HCT116 (cell line): ENCODE measurements at regions not wholly inside any gene's neighbourhood (a gene's known extent, or its start where the extent isn't known, plus 50 kb on each side); places are given as distances from the start of the nearest gene placed in this dataset.

Source experiments
- ATAC-seq: fragments of 200-7000 bp; cut with Tn5 transposase; 2 replicates; pipeline ENCODE4 v1.9.1; 2020; ENCODE audit warnings: mild to moderate bottlenecking, moderate library complexity
- BruUV-seq: library from RNA; stranded (reverse); fragments of 400-500 nt; replicated peaks from 2 replicates; lab custom pipeline; 2021; lab: Mats Ljungman, UMichigan
- CTCF ChIA-PET: fragments of 300-600 bp; sonication (Branson Sonifier 250); formaldehyde crosslinking; loops from one replicate; lab custom pipeline; 2021; ENCODE audit warnings: antibody characterized with exemption; lab: Charles Lee
- POLR2A ChIA-PET: fragments of 300-600, 350-600 bp; sonication (Branson Sonifier 250); formaldehyde crosslinking; loops from one replicate; lab custom pipeline; 2021; ENCODE audit warnings: antibody characterized with exemption; lab: Charles Lee
- RAD21 ChIA-PET, 2 experiments: fragments of 300-600 bp; sonication (Branson Sonifier 250); formaldehyde crosslinking; loops; one replicate each; lab custom pipeline; 2023; ENCODE audit warnings: low total read pairs in 2 of 2; ENCODE audit not compliant: uncharacterized antibody in 2 of 2, unreplicated experiment in 2 of 2, low non-redundant PET in 1 of 2; lab: Charles Lee
- DNase-seq: peaks from one replicate; pipeline ENCODE4 v3.0.0-alpha.2; 2010; ENCODE audit warnings: low read depth, low spot score
- H2AFZ ChIP-seq: fragments of 200-600 bp; shearing (Covaris generic), sonication (generic); 2 replicates; pipeline ENCODE4 v1.6.1; 2017; ENCODE audit warnings: low read depth, mixed run types, mixed read lengths, antibody characterized with exemption, low read length; ENCODE audit not compliant: poor library complexity, severe bottlenecking
- H3K27ac ChIP-seq: 2 replicates; pipeline ENCODE4 v1.5.1; 2012; ENCODE audit warnings: low read depth, low read length
- H3K27me3 ChIP-seq: fragments of 200-600 bp; sonication (generic); 2 replicates; pipeline ENCODE4 v1.6.1; 2016; ENCODE audit warnings: mixed run types, low read length, mixed read lengths; ENCODE audit not compliant: insufficient read depth
- H3K36me3 ChIP-seq, 2 experiments: fragments of 200-500 bp in 1 of 2; fragments of 200-600 bp in 1 of 2; sonication (Bioruptor generic) in 1 of 2; sonication (generic) in 1 of 2; 2 replicates each; pipeline versions ENCODE4 v1.5.1 to v1.6.1; 2014 to 2016; ENCODE audit warnings: low read length in 2 of 2, inconsistent platforms in 1 of 2, mixed read lengths in 1 of 2, mixed run types in 1 of 2; ENCODE audit not compliant: insufficient read depth in 2 of 2, control insufficient read depth in 1 of 2
- H3K4me1 ChIP-seq, 2 experiments: fragments of 200-600 bp in 1 of 2; sonication (generic) in 1 of 2; 2 replicates each; pipeline versions ENCODE4 v1.5.1 to v1.6.1; 2012 to 2017; ENCODE audit warnings: low read length in 2 of 2, inconsistent platforms in 1 of 2, mild to moderate bottlenecking in 1 of 2, mixed read lengths in 1 of 2, mixed run types in 1 of 2, moderate library complexity in 1 of 2; ENCODE audit not compliant: insufficient read depth in 2 of 2, control insufficient read depth in 1 of 2
- H3K4me2 ChIP-seq: fragments of 200-600 bp; sonication (generic); 2 replicates; pipeline ENCODE4 v1.6.1; 2017; ENCODE audit warnings: mixed run types, low read length, mixed read lengths
- H3K4me3 ChIP-seq, 2 experiments: fragments of 200-600 bp in 1 of 2; sonication (generic) in 1 of 2; replicated peaks in 1 of 2; 2 replicates each; pipeline ENCODE4 v1.5.1; 2011 to 2016; ENCODE audit warnings: low read length in 2 of 2, control low read depth in 1 of 2, low read depth in 1 of 2, mild to moderate bottlenecking in 1 of 2, mixed read lengths in 1 of 2, mixed run types in 1 of 2
- H3K79me2 ChIP-seq: fragments of 200-600 bp; sonication (generic); 2 replicates; pipeline ENCODE4 v1.6.1; 2017; ENCODE audit warnings: mild to moderate bottlenecking, mixed run types, low read length, moderate library complexity, mixed read lengths; ENCODE audit not compliant: insufficient read depth
- H3K9ac ChIP-seq: fragments of 200-600 bp; sonication (generic); 2 replicates; pipeline ENCODE4 v1.6.1; 2016; ENCODE audit warnings: low read length, mixed read lengths
- H3K9me2 ChIP-seq: fragments of 200-600 bp; sonication (generic), shearing (Covaris generic); 2 replicates; pipeline ENCODE4 v1.6.1; 2017; ENCODE audit warnings: mixed run types, mild to moderate bottlenecking, moderate library complexity; ENCODE audit not compliant: insufficient read depth
- H3K9me3 ChIP-seq, 2 experiments: fragments of 200-500 bp in 1 of 2; fragments of 200-600 bp in 1 of 2; sonication (Bioruptor generic) in 1 of 2; sonication (generic) in 1 of 2; 2 replicates each; pipeline ENCODE4 v1.6.1; 2014 to 2017; ENCODE audit warnings: low read length in 2 of 2, mixed read lengths in 2 of 2, inconsistent platforms in 1 of 2, low read depth in 1 of 2, mild to moderate bottlenecking in 1 of 2, mixed run types in 1 of 2, moderate library complexity in 1 of 2; ENCODE audit not compliant: control insufficient read depth in 1 of 2, insufficient read depth in 1 of 2
- H4K20me1 ChIP-seq: fragments of 200-600 bp; sonication (generic), shearing (Covaris generic); 2 replicates; pipeline ENCODE4 v1.6.1; 2017; ENCODE audit warnings: mixed run types, mild to moderate bottlenecking, moderate library complexity; ENCODE audit not compliant: insufficient read depth
- ATF3 ChIP-seq: IDR thresholded peaks from 2 replicates; pipeline ENCODE4 v1.6.1; 2012
- CBX3 ChIP-seq: IDR thresholded peaks from 2 replicates; pipeline ENCODE4 v1.6.1; 2012; ENCODE audit warnings: low read depth
- CEBPB ChIP-seq: IDR thresholded peaks from 2 replicates; pipeline ENCODE4 v1.6.1; 2012; ENCODE audit warnings: low read depth
- CTCF ChIP-seq, 3 experiments: fragments of 200-600 bp in 1 of 3; sonication (generic) in 1 of 3; IDR thresholded peaks in 2 of 3; conservative IDR thresholded peaks in 1 of 3; 2 replicates each; pipeline ENCODE4 v1.5.1; 2012 to 2017; ENCODE audit warnings: low read depth in 2 of 3, low read length in 2 of 3, antibody characterized with exemption in 1 of 3, borderline replicate concordance in 1 of 3, control low read depth in 1 of 3, mild to moderate bottlenecking in 1 of 3, mixed read lengths in 1 of 3, mixed run types in 1 of 3, moderate library complexity in 1 of 3; ENCODE audit not compliant: insufficient read depth in 1 of 3
- EGR1 ChIP-seq: IDR thresholded peaks from 2 replicates; pipeline ENCODE4 v1.6.1; 2012; ENCODE audit warnings: low read depth
- EZH2 ChIP-seq: fragments of 200-600 bp; sonication (generic); IDR thresholded peaks from 2 replicates; pipeline ENCODE4 v1.6.1; 2017; ENCODE audit warnings: antibody characterized with exemption, mixed run types
- EZH2phosphoT487 ChIP-seq: fragments of 200-600 bp; IDR thresholded peaks from 2 replicates; pipeline ENCODE4 v1.6.1; 2018; ENCODE audit warnings: antibody characterized with exemption, borderline replicate concordance
- FOSL1 ChIP-seq: IDR thresholded peaks from 2 replicates; pipeline ENCODE4 v1.6.1; 2012; ENCODE audit warnings: low read depth
- POLR2A ChIP-seq: IDR thresholded peaks from 2 replicates; pipeline ENCODE4 v1.7.0; 2011; ENCODE audit warnings: borderline replicate concordance; ENCODE audit not compliant: insufficient read depth, insufficient read length; ENCODE audit errors: extremely low read depth
- POLR2AphosphoS5 ChIP-seq: IDR thresholded peaks from 2 replicates; pipeline ENCODE4 v1.6.1; 2011; ENCODE audit warnings: mild to moderate bottlenecking, low read depth, low read length, moderate library complexity
- RAD21 ChIP-seq: IDR thresholded peaks from 2 replicates; pipeline ENCODE4 v1.6.1; 2012; ENCODE audit warnings: low read depth, mild to moderate bottlenecking
- REST ChIP-seq: IDR thresholded peaks from 2 replicates; pipeline ENCODE4 v1.6.1; 2012; ENCODE audit warnings: low read depth
- SIN3A ChIP-seq: IDR thresholded peaks from 2 replicates; pipeline ENCODE4 v1.6.1; 2012; ENCODE audit warnings: low read depth
- SP1 ChIP-seq: IDR thresholded peaks from 2 replicates; pipeline ENCODE4 v1.6.1; 2012; ENCODE audit warnings: low read depth
- SRF ChIP-seq: IDR thresholded peaks from 2 replicates; pipeline ENCODE4 v1.6.1; 2012; ENCODE audit warnings: low read depth
- ZBTB33 ChIP-seq: IDR thresholded peaks from 2 replicates; pipeline ENCODE4 v1.6.1; 2011; ENCODE audit warnings: mild to moderate bottlenecking, low read length, moderate library complexity; ENCODE audit not compliant: insufficient replicate concordance; ENCODE audit errors: extremely low read depth
- ZFX ChIP-seq: fragments of 450-650 bp; IDR thresholded peaks from 2 replicates; pipeline ENCODE4 v1.6.1; 2017
- ZNF274 ChIP-seq: fragments of 200-500 bp; sonication (Bioruptor generic); IDR thresholded peaks from 2 replicates; pipeline ENCODE4 v1.6.1; 2014; ENCODE audit warnings: mild to moderate bottlenecking, low read depth, low read length, inconsistent platforms
- intact Hi-C: fragments of 100-400 bp; cut with micrococcal nuclease; formaldehyde crosslinking; loops from 2 replicates; pipeline ENCODE4 v1.10.0; 2022
- TF ChIP-seq, protein P1 (sequence below): IDR thresholded peaks from 2 replicates; pipeline ENCODE4 v1.6.1; 2012

DNA sequence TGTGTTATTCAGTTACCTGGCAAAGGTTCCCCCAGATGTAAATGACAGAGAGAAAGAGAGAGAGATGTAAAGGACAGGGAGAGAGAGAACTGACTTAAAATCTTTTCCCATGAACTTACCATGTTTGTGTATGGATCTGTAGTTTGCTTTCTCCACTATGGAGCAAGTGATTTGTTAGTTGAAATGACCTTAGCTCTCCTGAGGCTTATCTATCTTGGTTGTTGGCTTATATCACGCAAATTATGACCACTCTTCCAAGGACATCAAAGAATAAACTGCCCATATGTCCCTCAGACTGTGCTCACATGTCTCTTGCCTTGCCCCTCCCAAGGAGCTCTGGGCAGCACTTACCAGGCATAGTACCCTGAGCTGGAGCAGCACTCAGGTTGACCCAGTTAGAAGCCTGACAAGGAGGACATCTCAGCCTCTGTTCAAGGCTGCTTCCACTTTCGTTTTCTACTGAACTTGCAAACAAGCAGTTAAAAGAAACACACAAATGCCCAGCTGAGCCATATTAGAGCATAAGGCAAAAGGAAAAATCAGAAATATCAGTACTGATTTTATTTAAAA, 95.3 kb upstream of the RCN1 start:
- H3K79me2 ChIP-seq: no peaks in the 10 kb centered on the region
- ChIA-PET POLR2A (no interaction called here), CTCF (no interaction called here), RAD21 (no interaction called here)
- H3K9me3 ChIP-seq: no peaks in the 10 kb centered on the region
- H3K4me1 ChIP-seq: no peaks in the 10 kb centered on the region
- peaks cover 5% of the 10 kb centered on the region; the same call in 1 of the 2 replicates for H3K27me3 ChIP-seq
- H3K4me2 ChIP-seq: no peak overlapping the region
- H3K27ac ChIP-seq: no peak overlapping the region
- H3K36me3 ChIP-seq: no peaks in the 10 kb centered on the region
- intact Hi-C loops: no loop called here
- H3K4me3 ChIP-seq: no peak overlapping the region
- DNase-seq (no peak), ATAC-seq (no peak)
- TF ChIP-seq ZNF274 (no peak), POLR2AphosphoS5 (no peak), RAD21 (no peak), ATF3 (no peak), EZH2phosphoT487 (no peak), CTCF (IDR thresholded peaks at IDR 0.05 in 2 of 3, conservative IDR thresholded peaks at IDR 0.05 in 1 of 3; ENCODE audit: borderline replicate concordance in 1 of 3, insufficient read depth in 1 of 3, low read depth in 2 of 3, low read length in 2 of 3) (no peak), ZBTB33 (no peak), ZFX (no peak), SRF (no peak), CEBPB (no peak), EGR1 (no peak), FOSL1 (no peak), SP1 (no peak), REST (no peak), SIN3A (no peak), EZH2 (no peak), CBX3 (no peak), POLR2A (no peak)
- TF ChIP-seq, protein P1, sequence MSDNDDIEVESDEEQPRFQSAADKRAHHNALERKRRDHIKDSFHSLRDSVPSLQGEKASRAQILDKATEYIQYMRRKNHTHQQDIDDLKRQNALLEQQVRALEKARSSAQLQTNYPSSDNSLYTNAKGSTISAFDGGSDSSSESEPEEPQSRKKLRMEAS: no peak
- BruUV-seq: no TSS peak
- H3K9me2 ChIP-seq: no peaks in the 10 kb centered on the region
- H4K20me1 ChIP-seq: no peaks in the 10 kb centered on the region
- H2AFZ ChIP-seq: no peak overlapping the region
- H3K9ac ChIP-seq: no peak overlapping the region
